MCF 10A (cell line): ENCODE measurements at regions not wholly inside any gene's neighbourhood (a gene's known extent, or its start where the extent isn't known, plus 50 kb on each side); places are given as distances from the start of the nearest gene placed in this dataset.

Source experiments
- BruUV-seq: library from RNA; stranded (reverse); fragments of 400-500 nt; replicated peaks from 2 replicates; lab custom pipeline; 2021; lab: Mats Ljungman, UMichigan
- CTCF ChIA-PET: fragments of 300-600 bp; sonication (Branson Sonifier 250); formaldehyde crosslinking; extraction: SDS; loops from one replicate; lab custom pipeline; 2021; ENCODE audit warnings: antibody characterized with exemption, inconsistent platforms; lab: Yijun Ruan, JAX
- POLR2A ChIA-PET: fragments of 300-600, 350-650 bp; sonication (Branson Sonifier 250); formaldehyde crosslinking; extraction: SDS; loops from one replicate; lab custom pipeline; 2020; ENCODE audit warnings: antibody characterized with exemption, inconsistent platforms; lab: Yijun Ruan, JAX
- DNase-seq: peaks from one replicate; pipeline ENCODE4 v3.0.0-alpha.2; 2018; ENCODE audit not compliant: unreplicated experiment
- H3K27ac Mint-ChIP-seq: one replicate; pipeline ENCODE4 v1.8.0; 2022; ENCODE audit warnings: mild to moderate bottlenecking, low read depth, mixed read lengths; ENCODE audit not compliant: unreplicated experiment
- H3K27me3 Mint-ChIP-seq: one replicate; pipeline ENCODE4 v1.8.0; 2022; ENCODE audit warnings: mixed read lengths; ENCODE audit not compliant: insufficient read depth, unreplicated experiment
- H3K36me3 Mint-ChIP-seq: one replicate; pipeline ENCODE4 v1.8.0; 2022; ENCODE audit warnings: mild to moderate bottlenecking, moderate library complexity, mixed read lengths; ENCODE audit not compliant: insufficient read depth, unreplicated experiment
- H3K4me1 Mint-ChIP-seq: one replicate; pipeline ENCODE4 v1.8.0; 2022; ENCODE audit warnings: mixed read lengths; ENCODE audit not compliant: insufficient read depth, unreplicated experiment
- H3K4me3 Mint-ChIP-seq: one replicate; pipeline ENCODE4 v1.8.0; 2022; ENCODE audit warnings: mild to moderate bottlenecking, moderate library complexity, mixed read lengths; ENCODE audit not compliant: unreplicated experiment
- H3K9me3 Mint-ChIP-seq: one replicate; pipeline ENCODE4 v1.8.0; 2022; ENCODE audit warnings: mixed read lengths; ENCODE audit not compliant: unreplicated experiment
- CTCF ChIP-seq: fragments of 200-600 bp; IDR thresholded peaks from one replicate; pipeline ENCODE4 v1.8.0; 2022; ENCODE audit warnings: antibody characterized with exemption, mild to moderate bottlenecking; ENCODE audit not compliant: unreplicated experiment
- intact Hi-C: fragments of 100-400 bp; cut with micrococcal nuclease; formaldehyde crosslinking; loops from 2 replicates; pipeline ENCODE4 v1.14.1; 2022

- POLR2A ChIA-PET: interaction anchor here (0.7 kb wide), 1 partner anchor 123 kb away, joined by 4 read pairs; no protein-coding TSS in a partner anchor
These were observed 121.4 kb upstream of the GORAB start for GRCh38 chr1:170410401-170411166.

GRCh38 chr1:170414989-170415709 lies 116.8 kb upstream of the GORAB start:
- no TSS peak for BruUV-seq
- intact Hi-C loops: no loop called here
- CTCF ChIA-PET: interaction anchor here (1.0 kb wide), 1 partner anchor 75 kb away, joined by 3 read pairs; no protein-coding TSS in a partner anchor
- Mint-ChIP-seq H3K9me3 (no peaks in the 10 kb centered on the region), H3K4me1 (peaks cover 6% of the 10 kb centered on the region), H3K27me3 (no peaks in the 10 kb centered on the region), H3K4me3 (no peak overlapping the region), H3K36me3 (no peaks in the 10 kb centered on the region), H3K27ac (no peak overlapping the region)
- DNase-seq: no peak
- TF ChIP-seq CTCF: no peak
- POLR2A ChIA-PET: no interaction called here

More at GRCh38 chr1:170410401-170411166, 121.4 kb upstream of the GORAB start:
- intact Hi-C loops: no loop called here
- H3K27ac Mint-ChIP-seq: peak overlapping the region; percentile 56
- no peaks in the 10 kb centered on the region for H3K36me3 Mint-ChIP-seq
- H3K27me3 Mint-ChIP-seq: no peaks in the 10 kb centered on the region
- H3K4me1 Mint-ChIP-seq: peaks cover 6% of the 10 kb centered on the region
- no peak for TF ChIP-seq CTCF
- CTCF ChIA-PET: interaction anchor here (0.7 kb wide), 1 partner anchor 348 kb away, joined by 3 read pairs; no protein-coding TSS in a partner anchor
- DNase-seq: peak; percentile 72
- peak overlapping the region; percentile 6 for H3K4me3 Mint-ChIP-seq
- H3K9me3 Mint-ChIP-seq: no peaks in the 10 kb centered on the region
- BruUV-seq: no TSS peak

- H3K27ac Mint-ChIP-seq: no peak overlapping the region
- no peak for TF ChIP-seq CTCF
- peaks cover under 1% of the 10 kb centered on the region for H3K4me1 Mint-ChIP-seq
- BruUV-seq: no TSS peak
- intact Hi-C loops: no loop called here
- ChIA-PET POLR2A (no interaction called here), CTCF (no interaction called here)
- no peak overlapping the region for H3K4me3 Mint-ChIP-seq
- H3K36me3 Mint-ChIP-seq: no peaks in the 10 kb centered on the region
- no peaks in the 10 kb centered on the region for H3K27me3 Mint-ChIP-seq
- no peak for DNase-seq
- no peaks in the 10 kb centered on the region for H3K9me3 Mint-ChIP-seq
These were observed 116.1 kb upstream of the GORAB start for GRCh38 chr1:170415710-170416372.

GRCh38 chr1:170424346-170424745 lies 107.6 kb upstream of the GORAB start:
- CTCF ChIA-PET: interaction anchor here (0.8 kb wide), 1 partner anchor 161 kb away, joined by 4 read pairs; no protein-coding TSS in a partner anchor
- BruUV-seq: no TSS peak
- POLR2A ChIA-PET: no interaction called here
- H3K27ac Mint-ChIP-seq: no peak overlapping the region
- no peak for DNase-seq
- no peaks in the 10 kb centered on the region for H3K4me1 Mint-ChIP-seq
- no peaks in the 10 kb centered on the region for H3K36me3 Mint-ChIP-seq
- no peak for TF ChIP-seq CTCF
- intact Hi-C loops: no loop called here
- no peaks in the 10 kb centered on the region for H3K27me3 Mint-ChIP-seq
- no peaks in the 10 kb centered on the region for H3K9me3 Mint-ChIP-seq
- no peak overlapping the region for H3K4me3 Mint-ChIP-seq
